ENCODE measurements at regions not wholly inside any gene's neighbourhood (a gene's known extent, or its start where the extent isn't known, plus 50 kb on each side); places are given as distances from the start of the nearest gene placed in this dataset.

DNA sequence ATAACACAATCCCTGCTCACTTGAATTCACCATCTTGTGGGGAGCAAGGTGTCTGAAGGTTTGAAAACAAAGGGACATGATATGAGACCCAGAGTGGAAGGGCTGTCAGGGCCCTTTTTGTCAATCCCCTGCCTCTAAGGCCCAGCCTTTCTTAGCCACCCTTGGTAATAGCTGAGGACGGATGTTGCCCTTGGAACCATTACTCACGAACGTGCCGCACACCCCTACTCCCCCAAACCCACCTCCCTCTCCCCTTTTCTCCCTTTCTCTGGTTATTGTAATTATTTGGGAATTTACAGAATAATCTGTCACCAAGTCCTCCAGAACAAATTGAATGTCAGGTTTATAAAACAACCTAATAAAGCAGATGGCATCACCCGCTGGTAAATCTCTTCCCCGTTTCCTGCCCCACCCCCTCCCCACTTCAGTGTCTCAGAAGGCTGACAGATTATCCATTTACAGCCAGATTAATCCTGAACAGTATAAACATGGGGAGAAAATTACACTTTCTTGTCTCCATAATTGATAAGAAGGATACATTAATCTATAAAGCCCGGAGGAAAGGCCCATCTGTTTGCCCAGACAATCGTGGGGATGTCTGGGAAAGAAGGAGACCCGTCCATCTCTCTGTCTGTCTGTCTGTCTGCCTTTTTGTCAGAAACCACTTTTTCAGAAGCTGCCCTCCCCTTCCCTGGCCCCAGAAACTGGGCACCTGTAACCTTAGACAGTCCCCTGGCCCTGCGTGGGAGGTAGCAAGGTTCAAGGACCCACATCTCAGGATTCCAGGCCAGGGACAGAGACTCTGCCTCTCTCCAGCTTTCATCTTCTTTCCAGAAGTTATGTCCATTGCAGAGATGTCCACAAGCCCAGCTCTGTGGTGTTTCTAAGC, 60.6 kb upstream of the CD34 start:
- Histone ChIP-seq H3K79me2 (no peaks in the 10 kb centered on the region), H3K36me3 (replicated peaks; ENCODE audit: insufficient read depth, low read depth) (no peaks in the 10 kb centered on the region), H3K27me3 (peaks cover 11% of the 10 kb centered on the region), H3K4me3 (no peak overlapping the region), H3K4me1 (ENCODE audit: insufficient read depth) (peaks cover 3% of the 10 kb centered on the region), H3K4me2 (no peak overlapping the region), H2AFZ (no peak overlapping the region), H4K20me1 (ENCODE audit: insufficient read depth, poor library complexity, severe bottlenecking) (no peaks in the 10 kb centered on the region), H3K27ac (no peak overlapping the region), H3K9me2 (replicated peaks; ENCODE audit: insufficient read depth) (no peaks in the 10 kb centered on the region), H3K9me3 (ENCODE audit: low read depth) (no peaks in the 10 kb centered on the region)
- 66% methylated on average over 10 of the region's 10 CpGs for WGBS (ENCODE audit: low lambda C conversion rate, missing lambda C conversion rate)
- no peak for DNase-seq (ENCODE audit: low spot score)
- TF ChIP-seq, protein P1, sequence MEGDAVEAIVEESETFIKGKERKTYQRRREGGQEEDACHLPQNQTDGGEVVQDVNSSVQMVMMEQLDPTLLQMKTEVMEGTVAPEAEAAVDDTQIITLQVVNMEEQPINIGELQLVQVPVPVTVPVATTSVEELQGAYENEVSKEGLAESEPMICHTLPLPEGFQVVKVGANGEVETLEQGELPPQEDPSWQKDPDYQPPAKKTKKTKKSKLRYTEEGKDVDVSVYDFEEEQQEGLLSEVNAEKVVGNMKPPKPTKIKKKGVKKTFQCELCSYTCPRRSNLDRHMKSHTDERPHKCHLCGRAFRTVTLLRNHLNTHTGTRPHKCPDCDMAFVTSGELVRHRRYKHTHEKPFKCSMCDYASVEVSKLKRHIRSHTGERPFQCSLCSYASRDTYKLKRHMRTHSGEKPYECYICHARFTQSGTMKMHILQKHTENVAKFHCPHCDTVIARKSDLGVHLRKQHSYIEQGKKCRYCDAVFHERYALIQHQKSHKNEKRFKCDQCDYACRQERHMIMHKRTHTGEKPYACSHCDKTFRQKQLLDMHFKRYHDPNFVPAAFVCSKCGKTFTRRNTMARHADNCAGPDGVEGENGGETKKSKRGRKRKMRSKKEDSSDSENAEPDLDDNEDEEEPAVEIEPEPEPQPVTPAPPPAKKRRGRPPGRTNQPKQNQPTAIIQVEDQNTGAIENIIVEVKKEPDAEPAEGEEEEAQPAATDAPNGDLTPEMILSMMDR (IDR thresholded peaks at IDR 0.05; ENCODE audit: poor library complexity) = no peak
- TF ChIP-seq EZH2 (IDR thresholded peaks at IDR 0.05; ENCODE audit: borderline replicate concordance) (no peak), EZH2phosphoT487 (IDR thresholded peaks at IDR 0.05; ENCODE audit: low read depth, severe bottlenecking, unreplicated experiment) (no peak)

DNA sequence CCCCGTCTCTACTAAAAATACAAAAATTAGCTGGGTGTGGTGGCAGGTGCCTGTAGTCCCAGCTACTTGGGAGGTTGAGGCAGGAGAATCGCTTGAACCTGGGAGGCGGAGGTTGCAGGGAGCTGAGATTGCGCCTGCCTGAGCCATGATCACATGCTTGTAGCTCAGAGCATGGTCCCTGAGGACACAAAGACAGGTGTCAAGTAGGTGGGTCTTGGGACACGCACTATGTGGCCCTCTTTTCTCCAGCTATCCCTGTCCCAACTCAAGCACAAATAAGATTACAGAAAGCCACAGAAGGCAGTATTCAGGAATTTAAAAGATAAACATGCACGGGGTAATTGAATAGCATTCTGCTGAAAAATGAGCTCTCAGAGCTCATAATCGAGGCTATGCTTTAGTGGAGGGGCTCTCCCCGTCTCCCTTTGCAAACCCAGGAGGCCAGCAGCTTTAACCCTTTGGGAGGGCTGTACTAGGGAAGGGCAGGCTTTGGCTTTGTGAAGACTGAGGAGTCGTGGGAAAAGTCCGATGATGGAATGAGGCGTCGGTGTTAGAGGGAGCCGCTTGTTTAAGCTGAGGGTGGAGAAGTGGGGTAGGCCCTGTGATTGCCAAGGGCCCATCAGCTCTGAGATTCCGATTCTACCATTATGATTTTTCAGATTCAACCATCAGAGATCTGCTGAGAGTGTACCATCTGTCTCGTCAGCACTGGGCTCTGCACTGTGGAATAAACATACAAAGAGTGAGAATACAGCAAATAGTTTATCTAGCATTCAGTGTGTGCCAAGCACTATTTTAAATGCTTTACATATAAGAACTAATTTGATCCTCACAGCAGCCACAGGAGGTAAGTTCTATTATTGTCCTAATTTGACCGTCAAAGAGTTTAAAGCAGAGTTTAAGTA, 59.7 kb upstream of the CD34 start:
- H3K27ac ChIP-seq = no peak overlapping the region
- WGBS (ENCODE audit: low lambda C conversion rate, missing lambda C conversion rate) = 72% methylated on average over 16 of the region's 16 CpGs
- H3K4me3 ChIP-seq = no peak overlapping the region
- no peaks in the 10 kb centered on the region for H3K9me2 ChIP-seq (replicated peaks; ENCODE audit: insufficient read depth)
- H3K9me3 ChIP-seq (ENCODE audit: low read depth) = no peaks in the 10 kb centered on the region
- no peak for TF ChIP-seq EZH2 (IDR thresholded peaks at IDR 0.05; ENCODE audit: borderline replicate concordance)
- TF ChIP-seq EZH2phosphoT487 (IDR thresholded peaks at IDR 0.05; ENCODE audit: low read depth, severe bottlenecking, unreplicated experiment) = no peak
- TF ChIP-seq, protein P1 (IDR thresholded peaks at IDR 0.05; ENCODE audit: poor library complexity) = no peak
- DNase-seq (ENCODE audit: low spot score) = no peak
- no peak overlapping the region for H3K4me2 ChIP-seq
- no peaks in the 10 kb centered on the region for H3K79me2 ChIP-seq
- H3K27me3 ChIP-seq = peaks cover 5% of the 10 kb centered on the region
- no peaks in the 10 kb centered on the region for H4K20me1 ChIP-seq (ENCODE audit: insufficient read depth, poor library complexity, severe bottlenecking)
- peak overlapping the region; percentile 56 for H2AFZ ChIP-seq
- no peaks in the 10 kb centered on the region for H3K36me3 ChIP-seq (replicated peaks; ENCODE audit: insufficient read depth, low read depth)
- H3K4me1 ChIP-seq (ENCODE audit: insufficient read depth) = peaks cover 3% of the 10 kb centered on the region

DNA sequence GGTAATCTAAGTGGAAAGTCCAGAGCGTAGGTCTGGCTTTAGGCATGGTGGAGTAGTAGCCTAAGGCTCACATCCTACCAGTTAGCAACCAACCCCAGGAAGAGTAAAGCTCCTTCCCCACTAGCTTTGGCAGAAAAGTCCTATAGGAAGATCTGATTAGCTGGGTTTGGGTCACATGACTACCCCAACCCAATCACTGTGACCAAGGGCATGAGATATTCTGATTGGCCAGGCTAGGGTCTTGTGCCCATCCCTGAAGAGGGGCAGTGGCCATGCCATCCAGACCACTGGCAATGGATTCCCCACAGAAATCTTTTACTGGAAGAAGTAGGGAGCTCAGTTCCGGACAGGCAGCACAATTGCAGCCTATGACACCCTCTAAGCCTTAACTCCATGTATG, 58.6 kb upstream of the CD34 start:
- TF ChIP-seq, protein P1 (IDR thresholded peaks at IDR 0.05; ENCODE audit: poor library complexity) = no peak
- TF ChIP-seq EZH2phosphoT487 (IDR thresholded peaks at IDR 0.05; ENCODE audit: low read depth, severe bottlenecking, unreplicated experiment) (no peak), EZH2 (IDR thresholded peaks at IDR 0.05; ENCODE audit: borderline replicate concordance) (no peak)

More for the DNA sequence above, 58.6 kb upstream of the CD34 start:
- DNase-seq (ENCODE audit: low spot score) = no peak
- H3K27ac ChIP-seq = no peak overlapping the region
- H3K27me3 ChIP-seq = no peaks in the 10 kb centered on the region
- H3K9me3 ChIP-seq (ENCODE audit: low read depth) = no peaks in the 10 kb centered on the region
- H3K9me2 ChIP-seq (replicated peaks; ENCODE audit: insufficient read depth) = no peaks in the 10 kb centered on the region
- H4K20me1 ChIP-seq (ENCODE audit: insufficient read depth, poor library complexity, severe bottlenecking) = no peaks in the 10 kb centered on the region
- no peak overlapping the region for H3K4me3 ChIP-seq
- no peak overlapping the region for H3K4me2 ChIP-seq
- peaks cover 3% of the 10 kb centered on the region for H3K4me1 ChIP-seq (ENCODE audit: insufficient read depth)
- H3K36me3 ChIP-seq (replicated peaks; ENCODE audit: insufficient read depth, low read depth) = no peaks in the 10 kb centered on the region
- no peaks in the 10 kb centered on the region for H3K79me2 ChIP-seq
- WGBS (ENCODE audit: low lambda C conversion rate, missing lambda C conversion rate) = 97% methylated on average over 2 of the region's 2 CpGs
- no peak overlapping the region for H2AFZ ChIP-seq
